GM19372 (cell line): ENCODE measurements at regions not wholly inside any gene's neighbourhood (a gene's known extent, or its start where the extent isn't known, plus 50 kb on each side); places are given as distances from the start of the nearest gene placed in this dataset.
"Not testable (repeated sequence)": the region's sequence is repeated elsewhere in the genome, so short reads cannot be mapped to it uniquely, and the experiment has no call there.

ENCODE experiments used
- ATAC-seq: cut with Tn5 transposase; IDR thresholded peaks from one replicate; pipeline ENCODE4 v1.9.1; 2021; ENCODE audit warnings: mild to moderate bottlenecking, low read depth, moderate library complexity; ENCODE audit not compliant: unreplicated experiment

DNA sequence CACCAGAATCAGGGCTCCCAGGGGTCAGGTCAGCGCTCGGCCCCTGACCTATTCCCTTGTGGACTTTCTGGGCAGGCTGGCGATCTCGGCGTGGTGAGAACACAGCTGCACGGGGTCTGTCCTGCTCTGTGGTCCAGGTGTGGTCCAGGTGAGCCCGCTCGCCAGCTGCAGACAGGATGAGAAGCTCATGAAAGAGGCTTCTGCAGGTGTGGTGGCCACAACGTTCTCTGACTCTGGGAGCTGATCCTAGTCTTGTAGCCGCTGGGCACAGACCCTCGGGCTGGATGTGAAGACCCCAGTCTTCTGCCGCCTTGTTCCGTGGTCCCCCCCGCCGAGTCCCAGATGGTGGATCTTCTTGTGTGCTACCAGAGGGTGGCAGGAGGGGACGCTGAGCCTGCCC lies 129.7 kb downstream of the RTP5 start:
- no peak for ATAC-seq

DNA sequence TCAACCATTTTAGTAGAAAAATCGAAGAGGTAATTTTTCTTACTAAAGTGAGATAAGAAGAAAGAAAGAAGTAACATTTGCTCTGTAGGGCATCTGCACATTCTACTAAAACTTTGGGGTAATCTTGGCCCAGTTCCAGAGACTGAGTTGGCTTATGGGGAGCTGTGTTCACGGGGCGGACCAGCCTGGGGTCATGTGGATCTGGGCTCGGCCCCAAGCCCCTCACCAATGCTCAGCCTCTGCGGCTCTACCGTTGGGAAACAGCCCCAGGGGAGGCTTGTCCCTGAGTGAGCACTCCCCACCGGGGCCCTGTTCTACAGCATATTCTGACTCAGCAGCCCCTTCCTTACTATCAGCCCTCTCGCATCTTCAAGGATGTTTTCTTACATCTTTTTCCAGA lies 132.3 kb downstream of the RTP5 start:
- ATAC-seq: no peak

DNA sequence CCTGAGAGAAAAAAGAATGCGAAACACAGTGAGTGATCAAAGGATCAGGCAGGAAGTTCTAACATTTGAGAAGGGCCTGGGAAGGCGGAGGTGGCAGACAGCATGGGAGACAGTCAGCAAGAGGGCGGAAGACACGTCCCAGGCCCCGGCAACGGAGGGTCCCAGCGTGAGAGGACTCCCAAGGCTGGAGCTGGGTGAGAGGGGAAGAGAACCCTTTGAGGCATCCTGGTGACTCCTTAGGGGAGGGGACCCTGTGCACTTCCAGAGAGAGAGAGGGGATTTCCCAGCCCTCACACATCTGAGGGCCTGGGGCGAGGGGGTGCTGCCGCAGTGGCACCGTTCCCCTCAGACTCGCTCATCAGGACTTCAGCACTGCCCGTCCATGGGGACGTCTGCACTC lies 133.4 kb downstream of the RTP5 start:
- ATAC-seq: no peak

DNA sequence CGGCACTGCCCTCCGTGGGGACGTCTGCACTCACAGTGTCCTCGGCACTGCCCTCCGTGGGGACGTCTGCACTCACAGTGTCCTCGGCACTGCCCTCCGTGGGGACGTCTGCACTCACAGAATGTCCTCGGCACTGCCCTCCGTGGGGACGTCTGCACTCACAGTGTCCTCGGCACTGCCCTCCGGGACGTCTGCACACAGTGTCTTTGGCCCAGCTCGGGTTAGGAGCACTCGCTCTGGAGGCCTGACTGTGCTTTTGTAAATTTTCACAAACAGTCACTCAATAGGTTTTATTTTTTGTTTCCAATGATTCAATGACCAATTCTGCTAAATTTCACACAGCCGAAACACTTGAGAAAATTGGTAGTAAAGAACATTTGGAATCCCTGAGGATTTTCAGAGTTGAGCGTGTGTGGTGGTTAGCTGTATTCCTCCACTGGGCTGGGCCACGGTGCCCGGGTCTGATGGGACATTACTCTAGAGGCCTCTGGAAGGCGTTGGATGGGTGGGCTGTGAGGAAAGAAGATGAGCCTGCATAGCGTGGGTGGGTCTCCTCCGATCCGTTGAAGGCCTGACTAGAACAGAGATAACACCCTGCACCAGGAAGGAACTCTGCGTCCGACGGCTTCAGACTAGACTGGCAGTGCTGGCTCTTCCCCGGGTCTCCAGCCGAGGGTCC lies 134.8 kb downstream of the RTP5 start:
- no peak for ATAC-seq

DNA sequence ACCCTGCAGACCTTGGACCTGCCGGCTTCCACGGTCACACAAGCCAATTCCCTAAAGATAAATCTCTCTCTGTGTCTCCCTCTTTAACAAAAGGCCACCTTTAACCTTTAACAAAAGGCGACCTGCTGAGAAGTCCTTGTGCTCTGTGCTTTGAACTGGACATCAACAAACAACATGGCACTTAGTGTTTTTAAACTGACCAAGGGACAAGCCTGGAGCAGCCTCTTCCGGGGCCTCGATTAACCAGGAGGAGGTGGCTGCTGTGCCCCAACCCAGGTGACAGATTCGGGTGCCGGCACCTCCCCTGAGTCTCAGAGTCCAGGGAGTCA lies 135.3 kb downstream of the RTP5 start:
- ATAC-seq: no peak

DNA sequence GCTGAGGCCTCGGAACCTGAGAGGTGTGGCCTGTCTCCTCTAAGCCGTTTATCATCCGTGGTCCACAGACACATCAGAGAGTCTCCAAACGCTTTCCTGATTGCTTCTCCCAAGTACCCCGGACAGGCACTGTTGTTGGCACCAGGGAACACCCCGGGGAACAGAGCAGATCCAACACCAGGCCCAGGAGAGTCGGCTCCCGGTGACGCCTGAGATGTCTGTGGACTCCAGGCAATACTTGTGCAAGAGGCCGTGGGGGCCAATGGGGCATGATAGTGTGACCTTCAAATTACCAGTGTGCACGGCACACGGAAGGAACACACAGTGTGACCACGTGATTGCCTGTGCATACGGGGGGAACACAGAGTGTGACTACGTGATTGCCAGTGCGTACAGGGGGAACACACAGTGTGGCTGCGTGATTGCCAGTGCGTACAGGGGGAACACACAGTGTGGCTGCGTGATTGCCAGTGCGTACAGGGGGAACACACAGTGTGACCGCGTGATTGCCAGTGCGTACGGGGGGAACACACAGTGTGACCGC lies 136.6 kb downstream of the RTP5 start:
- not testable (repeated sequence) for ATAC-seq

DNA sequence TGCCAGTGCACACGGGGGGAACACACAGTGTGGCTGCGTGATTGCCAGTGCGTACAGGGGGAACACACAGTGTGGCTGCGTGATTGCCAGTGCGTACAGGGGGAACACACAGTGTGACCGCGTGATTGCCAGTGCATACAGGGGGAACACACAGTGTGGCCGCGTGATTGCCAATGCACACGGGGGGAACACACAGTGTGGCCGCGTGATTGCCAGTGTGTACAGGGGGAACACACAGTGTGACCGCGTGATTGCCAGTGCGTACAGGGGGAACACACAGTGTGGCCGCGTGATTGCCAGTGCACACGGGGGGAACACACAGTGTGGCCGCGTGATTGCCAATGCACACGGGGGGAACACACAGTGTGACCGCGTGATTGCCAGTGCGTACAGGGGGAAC lies 139.4 kb downstream of the RTP5 start:
- ATAC-seq: not testable (repeated sequence)

DNA sequence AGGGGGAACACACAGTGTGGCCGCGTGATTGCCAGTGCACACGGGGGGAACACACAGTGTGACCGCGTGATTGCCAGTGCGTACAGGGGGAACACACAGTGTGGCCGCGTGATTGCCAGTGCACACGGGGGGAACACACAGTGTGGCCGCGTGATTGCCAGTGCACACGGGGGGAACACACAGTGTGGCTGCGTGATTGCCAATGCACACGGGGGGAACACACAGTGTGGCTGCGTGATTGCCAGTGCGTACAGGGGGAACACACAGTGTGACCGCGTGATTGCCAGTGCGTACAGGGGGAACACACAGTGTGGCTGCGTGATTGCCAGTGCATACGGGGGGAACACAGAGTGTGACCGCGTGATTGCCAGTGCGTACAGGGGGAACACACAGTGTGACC lies 140.3 kb downstream of the RTP5 start:
- ATAC-seq: not testable (repeated sequence)

DNA sequence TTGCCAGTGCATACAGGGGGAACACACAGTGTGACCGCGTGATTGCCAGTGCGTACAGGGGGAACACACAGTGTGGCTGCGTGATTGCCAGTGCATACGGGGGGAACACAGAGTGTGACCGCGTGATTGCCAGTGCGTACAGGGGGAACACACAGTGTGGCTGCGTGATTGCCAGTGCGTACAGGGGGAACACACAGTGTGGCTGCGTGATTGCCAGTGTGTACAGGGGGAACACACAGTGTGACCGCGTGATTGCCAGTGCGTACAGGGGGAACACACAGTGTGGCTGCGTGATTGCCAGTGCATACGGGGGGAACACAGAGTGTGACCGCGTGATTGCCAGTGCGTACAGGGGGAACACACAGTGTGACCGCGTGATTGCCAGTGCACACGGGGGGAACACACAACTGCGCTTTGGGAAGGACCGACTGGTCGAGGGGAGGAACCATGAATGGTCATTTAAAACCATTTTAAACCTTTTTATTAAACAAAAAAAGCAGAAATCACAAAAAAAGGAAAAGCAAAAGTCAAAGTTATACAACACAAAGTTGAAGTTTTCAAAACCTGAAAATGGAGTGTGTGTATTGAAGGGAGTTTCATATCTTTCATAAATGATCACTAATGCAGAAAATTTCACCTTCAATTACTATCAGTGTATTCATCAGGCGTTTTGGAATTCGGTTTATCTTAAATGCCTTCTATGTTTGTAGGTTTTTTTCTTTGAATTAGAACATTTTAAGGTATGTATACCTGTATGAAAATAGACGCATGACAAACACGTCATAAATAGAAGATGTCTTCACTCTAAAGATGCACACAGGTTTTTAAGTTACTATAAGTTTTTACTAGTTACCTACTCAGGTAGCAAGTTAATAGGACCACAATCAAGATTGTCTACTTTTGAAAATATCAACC lies 141.0 kb downstream of the RTP5 start:
- ATAC-seq: not testable (repeated sequence)

DNA sequence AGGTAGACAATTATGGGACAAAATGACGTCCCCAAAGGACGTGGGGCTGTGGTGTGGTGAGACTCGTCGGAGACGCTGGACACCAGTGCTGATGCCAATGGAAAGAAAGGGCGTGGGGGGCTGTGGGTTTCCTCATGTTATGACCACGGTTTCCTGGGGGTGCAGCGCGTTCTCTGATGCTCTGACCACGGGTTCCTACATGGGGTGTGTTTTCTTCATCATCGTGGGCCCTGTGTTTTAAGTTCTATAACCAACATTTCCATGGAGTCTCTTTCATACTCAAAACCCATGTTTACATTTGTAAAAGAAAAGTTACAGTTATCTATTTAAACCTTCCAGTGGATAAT lies 141.6 kb downstream of the RTP5 start:
- ATAC-seq: no peak

DNA sequence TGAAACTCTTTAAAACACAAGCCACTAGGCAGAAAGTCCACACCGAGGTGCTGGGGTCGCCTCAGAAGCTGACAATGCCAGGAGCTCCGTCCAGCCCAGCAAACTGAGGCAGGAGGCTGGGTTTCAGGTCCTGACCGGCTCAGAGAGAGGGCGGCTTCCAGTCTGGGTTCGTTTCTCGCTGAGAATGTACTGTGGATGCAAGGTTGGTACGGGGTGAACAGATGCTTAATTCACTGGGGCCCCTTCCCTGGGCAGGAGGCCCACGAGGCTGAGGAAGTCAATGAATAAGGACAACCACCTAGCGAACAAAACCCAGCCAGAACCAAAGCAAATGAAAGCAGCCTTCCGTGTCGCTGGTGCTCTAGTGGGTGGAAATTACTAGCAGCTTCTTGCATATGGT lies 142.0 kb downstream of the RTP5 start:
- no peak for ATAC-seq

DNA sequence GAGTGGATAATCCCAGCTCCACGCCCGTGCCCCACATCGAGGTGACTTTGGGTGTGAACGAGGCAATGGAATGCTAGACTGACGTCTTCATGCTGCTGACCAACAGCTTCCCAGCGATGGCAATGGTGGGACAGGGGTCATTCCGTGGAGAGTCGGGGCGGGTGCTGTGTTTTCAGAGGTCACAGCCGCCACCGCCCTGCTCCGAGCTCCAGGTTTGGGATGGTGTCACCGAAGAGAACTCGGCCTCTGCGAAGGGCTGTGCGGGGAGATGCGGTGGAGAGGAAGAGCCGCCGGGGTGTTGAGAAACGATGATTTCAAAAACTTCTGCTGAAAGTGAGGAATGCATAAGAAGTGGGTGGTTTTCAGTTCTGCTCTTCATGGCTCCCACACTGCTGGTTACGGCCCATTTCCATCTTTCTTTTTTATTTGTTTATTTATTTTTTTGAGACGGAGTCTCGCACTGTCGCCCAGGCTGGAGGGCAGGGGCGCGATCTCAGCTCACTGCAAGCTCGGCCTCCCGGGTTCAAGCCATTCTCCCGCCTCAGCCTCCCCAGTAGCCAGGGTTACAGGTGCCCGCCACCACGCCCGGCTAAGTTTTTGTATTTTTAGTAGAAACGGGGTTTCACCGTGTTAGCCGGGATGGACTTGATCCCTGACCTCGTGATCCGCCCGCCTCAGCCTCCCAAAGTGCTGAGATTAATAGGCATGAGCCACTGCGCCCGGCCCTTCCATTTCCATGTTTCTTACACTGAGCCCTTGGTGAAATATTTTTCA lies 142.6 kb downstream of the RTP5 start:
- ATAC-seq: no peak

DNA sequence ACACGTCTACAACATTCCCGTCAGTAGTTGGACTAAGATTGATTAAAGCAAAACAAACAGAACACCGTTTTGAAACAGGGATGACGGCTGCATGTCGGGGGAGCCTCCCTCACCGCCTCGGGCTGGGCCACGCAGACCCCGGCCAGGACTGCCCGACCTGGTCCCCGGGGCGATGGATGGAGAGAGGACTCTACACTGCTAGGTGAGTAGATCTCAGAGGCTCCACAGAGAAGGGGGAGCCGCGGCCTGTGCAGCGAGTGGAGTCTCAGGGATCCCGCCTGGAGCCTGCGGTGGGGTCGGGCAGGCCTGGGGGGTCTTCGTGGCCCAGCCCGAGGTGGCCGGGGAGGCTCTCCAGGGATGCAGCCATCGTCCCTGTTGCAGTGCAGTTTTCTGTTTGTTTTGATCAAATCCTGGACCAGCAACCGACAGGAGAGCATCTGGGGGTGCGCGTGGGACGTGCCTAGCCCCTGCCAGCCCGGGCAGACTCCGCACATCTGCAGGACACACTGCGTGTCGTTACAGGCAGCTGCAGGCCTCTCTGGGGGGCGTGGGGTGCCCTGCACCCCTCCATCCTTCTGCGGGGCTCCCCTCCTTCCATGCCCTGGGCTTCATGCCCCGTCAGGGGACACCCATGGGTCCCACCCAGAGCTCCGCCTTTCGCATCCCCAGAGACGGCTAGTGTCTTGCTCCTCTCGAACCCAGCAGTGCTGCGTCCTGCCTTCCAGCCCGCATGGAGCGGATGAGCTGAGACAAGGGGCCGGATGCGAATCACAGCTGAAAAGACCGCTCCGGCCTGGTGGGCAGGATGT lies 143.6 kb downstream of the RTP5 start:
- no peak for ATAC-seq

DNA sequence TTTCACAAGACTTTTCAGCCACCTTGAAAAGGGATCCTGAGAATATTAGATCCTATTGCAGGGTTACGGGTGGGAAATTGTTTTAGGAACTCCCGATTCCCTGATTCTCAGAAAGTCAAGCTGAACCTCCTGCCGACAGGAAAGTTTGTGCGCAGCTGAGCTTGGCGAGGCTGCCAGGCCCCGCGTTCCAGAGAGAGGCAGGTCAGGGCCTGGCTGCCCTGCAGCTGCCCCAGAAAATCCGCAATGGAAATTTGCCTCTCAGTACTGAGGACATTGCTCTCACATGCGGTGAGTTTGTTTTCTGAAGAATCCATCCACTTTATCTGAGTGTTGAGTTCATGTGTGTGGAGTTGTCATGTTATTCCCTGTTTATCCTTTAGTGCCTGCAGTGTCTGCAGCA lies 144.2 kb downstream of the RTP5 start:
- ATAC-seq: no peak

DNA sequence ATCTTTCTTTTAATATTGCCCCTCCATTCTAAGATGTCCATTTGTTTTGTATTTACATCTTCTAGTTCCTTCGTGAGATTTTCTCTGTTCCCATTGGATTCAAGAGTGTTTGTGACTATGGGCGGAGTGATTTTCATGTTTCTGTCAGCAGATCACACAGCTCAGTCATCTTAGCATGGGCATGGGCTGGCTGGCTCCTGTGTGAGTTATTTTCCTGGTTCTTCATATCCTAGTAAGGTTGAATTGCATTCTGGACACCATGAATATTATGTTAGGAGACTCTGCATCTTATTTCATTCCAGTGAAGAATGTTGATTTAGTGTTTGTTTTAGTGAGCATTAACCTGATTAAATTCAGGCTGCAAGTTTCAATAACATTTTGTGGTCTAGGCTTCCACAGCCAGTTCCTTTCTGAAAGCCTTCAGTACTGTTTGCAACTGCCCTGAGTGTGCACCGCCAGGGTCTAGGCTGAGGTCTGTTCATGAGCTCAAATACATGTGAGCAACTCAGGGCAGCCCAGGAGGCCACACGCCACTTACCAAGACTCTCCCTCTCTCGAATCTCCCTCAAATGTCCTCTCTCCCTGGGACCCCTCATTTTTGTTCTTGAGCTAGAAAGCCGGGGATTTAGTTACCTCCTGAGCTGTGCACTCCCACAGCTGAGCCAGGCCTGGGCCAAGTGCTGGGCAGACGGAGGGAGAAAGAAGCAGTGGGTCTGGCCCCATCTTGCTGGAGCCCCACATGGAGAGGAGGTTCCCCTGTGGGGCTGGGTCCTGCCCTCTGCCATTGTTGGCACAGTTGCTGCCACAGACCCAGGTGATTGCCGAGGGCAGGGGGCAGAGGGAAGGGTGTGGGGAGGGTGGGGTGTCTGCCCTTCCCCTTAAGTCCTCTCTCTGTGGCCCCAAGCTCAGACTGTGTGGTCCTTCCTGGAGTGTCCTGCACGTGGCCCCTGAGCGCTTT lies 145.9 kb downstream of the RTP5 start:
- no peak for ATAC-seq

DNA sequence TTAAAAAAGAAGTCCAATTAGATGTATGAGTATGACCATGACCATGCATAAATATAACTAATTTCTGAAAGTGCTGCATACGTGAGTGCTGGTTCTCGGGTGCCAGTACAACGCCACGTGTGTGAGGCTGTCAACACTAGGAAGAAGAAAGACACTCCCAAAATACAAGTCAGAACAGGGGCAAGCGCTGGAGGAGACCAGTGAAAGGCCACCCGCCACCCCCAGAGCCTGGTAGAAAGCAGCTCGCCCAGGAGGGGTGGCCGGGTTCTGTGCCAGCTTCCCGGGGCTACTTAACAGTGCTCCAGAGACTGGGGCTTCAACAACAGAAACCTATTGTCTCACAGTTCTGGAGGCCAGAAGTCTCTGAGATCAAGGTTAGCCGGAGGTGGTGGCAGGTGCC lies 147.6 kb downstream of the RTP5 start:
- ATAC-seq: no peak

DNA sequence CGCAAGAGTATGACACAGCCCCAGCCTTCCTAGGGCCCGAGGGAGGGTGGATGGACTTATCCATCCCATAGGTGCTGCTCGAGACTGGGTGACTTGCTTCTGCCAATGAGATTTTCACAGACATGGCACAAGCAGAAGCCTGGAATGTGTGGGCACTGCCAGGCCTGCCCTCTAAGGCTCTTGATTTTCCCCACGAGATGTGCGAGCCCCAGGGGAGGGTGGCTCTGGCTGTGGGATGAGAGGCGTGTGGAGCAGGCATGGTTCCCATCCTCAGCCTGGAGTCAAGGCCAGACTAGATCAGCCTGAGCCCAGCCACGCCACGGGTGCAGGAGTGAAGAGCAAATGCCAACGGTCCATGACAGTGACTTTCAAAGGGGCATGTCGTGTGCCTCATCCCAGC lies 148.9 kb downstream of the RTP5 start:
- not testable (repeated sequence) for ATAC-seq

DNA sequence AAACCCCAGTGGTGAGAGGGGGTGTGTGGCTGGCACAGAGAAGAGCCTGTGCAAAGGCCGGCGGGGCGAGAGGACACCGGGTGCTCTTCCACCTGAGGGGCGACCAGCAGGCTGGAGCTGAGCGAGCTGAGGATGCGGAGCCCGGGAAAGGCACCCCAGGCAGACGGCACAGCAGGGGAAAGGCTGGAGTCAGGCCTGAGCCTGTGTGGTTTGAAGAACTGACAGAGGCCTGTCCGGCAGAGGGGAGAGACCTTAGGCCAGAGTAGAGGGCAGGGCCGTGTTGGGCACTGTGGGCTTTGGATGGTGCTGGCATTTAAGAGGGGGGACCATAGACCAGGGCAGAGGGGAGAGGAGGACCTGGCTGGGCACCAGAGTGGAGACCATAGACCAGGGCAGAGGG lies 149.8 kb downstream of the RTP5 start:
- ATAC-seq: no peak
